Subcutaneous abdominal adipose tissue (tissue), 5 donors: ENCODE measurements at regions not wholly inside any gene's neighbourhood (a gene's known extent, or its start where the extent isn't known, plus 50 kb on each side); places are given as distances from the start of the nearest gene placed in this dataset.

Experiments used
- H3K27ac ChIP-seq: one replicate; pipeline ENCODE4 v1.7.0; 2013; ENCODE audit warnings: low read depth, mild to moderate bottlenecking, inconsistent platforms, low read length, moderate library complexity
- H3K27me3 ChIP-seq, 5 donors: one replicate each; pipeline ENCODE4 v1.7.0; 2013; ENCODE audit warnings: low read length in 5 of 5, inconsistent platforms in 1 of 5; ENCODE audit not compliant: control insufficient read depth in 5 of 5, insufficient read depth in 4 of 5
- H3K36me3 ChIP-seq, 5 donors: one replicate each; pipeline ENCODE4 v1.7.0; 2013; ENCODE audit warnings: low read length in 5 of 5; ENCODE audit not compliant: control insufficient read depth in 5 of 5, insufficient read depth in 5 of 5
- H3K4me1 ChIP-seq, 5 donors: one replicate each; pipeline ENCODE4 v1.7.0; 2013; ENCODE audit warnings: low read length in 5 of 5, mild to moderate bottlenecking in 3 of 5, moderate library complexity in 1 of 5; ENCODE audit not compliant: control insufficient read depth in 5 of 5, insufficient read depth in 5 of 5
- H3K4me3 ChIP-seq, 5 donors: one replicate each; pipeline ENCODE4 v1.7.0; 2013; ENCODE audit warnings: low read length in 5 of 5, low read depth in 1 of 5
- H3K9ac ChIP-seq, 5 donors: one replicate each; pipeline ENCODE4 v1.7.0; 2013; ENCODE audit warnings: low read length in 5 of 5, mild to moderate bottlenecking in 4 of 5, moderate library complexity in 3 of 5
- H3K9me3 ChIP-seq, 5 donors: one replicate each; pipeline ENCODE4 v1.7.0; 2013; ENCODE audit warnings: low read length in 5 of 5; ENCODE audit not compliant: control insufficient read depth in 5 of 5
- donor health status: healthy.
- donor health status: healthy.
- donor health status: healthy.
- donor health status: healthy.
- donor health status: healthy.

DNA sequence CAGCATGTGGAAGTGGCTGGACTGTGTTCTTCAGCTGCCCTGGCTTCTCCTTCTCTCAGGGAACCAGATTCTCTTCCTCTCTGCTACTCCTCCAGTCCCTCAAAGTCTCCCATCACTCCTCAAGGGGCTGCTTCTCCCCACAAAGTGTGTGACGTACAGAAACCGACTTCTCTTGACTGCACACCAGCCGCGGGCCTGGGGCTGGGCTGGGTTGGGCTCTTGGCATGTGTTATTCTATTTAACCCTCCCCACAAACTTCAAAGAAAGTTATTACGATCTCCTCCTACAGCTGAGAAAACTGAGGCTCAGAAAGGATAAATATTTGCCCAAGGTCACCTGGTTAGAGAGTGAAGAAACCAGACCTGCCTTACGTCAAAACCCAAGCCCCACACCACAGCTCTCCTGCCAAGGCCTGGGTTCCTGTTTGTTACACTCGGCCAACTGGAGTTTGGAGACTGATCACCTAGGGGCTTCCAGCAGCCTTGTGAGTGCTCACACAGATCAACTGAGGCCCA lies 269.0 kb downstream of the TFCP2L1 start:
- Histone ChIP-seq H3K27ac (no peak overlapping the region), H3K36me3 (no peaks in the 10 kb centered on the region), H3K4me1 (no peaks in the 10 kb centered on the region), H3K9ac (no peak overlapping the region), H3K9me3 (peaks cover 0 to 6% (median 1%) of the 10 kb centered on the region in 5 donors), H3K27me3 (peaks cover 0 to 4% (median 0%) of the 10 kb centered on the region in 5 donors), H3K4me3 (no peak overlapping the region)

DNA sequence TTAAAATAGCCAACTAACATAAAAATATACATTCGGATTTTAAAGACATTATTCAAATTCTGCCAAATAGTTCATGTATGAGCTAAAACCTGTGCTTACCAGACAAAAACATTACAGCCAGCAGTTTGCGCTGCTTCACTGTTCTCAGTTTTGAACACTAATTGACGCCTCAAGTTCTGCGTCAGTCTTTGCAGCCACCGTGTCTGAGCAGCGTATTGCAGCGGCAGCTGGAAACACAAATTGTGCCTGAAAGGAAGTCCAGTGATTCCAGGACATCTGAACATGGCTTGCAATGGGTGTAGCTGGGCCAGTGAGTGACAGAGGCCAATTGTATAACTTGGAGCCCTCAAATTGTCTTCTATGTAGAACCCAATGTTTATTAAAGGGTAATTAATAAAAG lies 267.6 kb downstream of the TFCP2L1 start:
- H3K4me1 ChIP-seq, result no peaks in the 10 kb centered on the region
- H3K9me3 ChIP-seq, result peaks cover 0 to 2% (median 0%) of the 10 kb centered on the region in 5 donors
- H3K36me3 ChIP-seq, result no peaks in the 10 kb centered on the region
- H3K27ac ChIP-seq, result no peak overlapping the region
- peaks cover 0 to 6% (median 0%) of the 10 kb centered on the region in 5 donors for H3K27me3 ChIP-seq
- no peak overlapping the region for H3K4me3 ChIP-seq
- no peak overlapping the region for H3K9ac ChIP-seq

DNA sequence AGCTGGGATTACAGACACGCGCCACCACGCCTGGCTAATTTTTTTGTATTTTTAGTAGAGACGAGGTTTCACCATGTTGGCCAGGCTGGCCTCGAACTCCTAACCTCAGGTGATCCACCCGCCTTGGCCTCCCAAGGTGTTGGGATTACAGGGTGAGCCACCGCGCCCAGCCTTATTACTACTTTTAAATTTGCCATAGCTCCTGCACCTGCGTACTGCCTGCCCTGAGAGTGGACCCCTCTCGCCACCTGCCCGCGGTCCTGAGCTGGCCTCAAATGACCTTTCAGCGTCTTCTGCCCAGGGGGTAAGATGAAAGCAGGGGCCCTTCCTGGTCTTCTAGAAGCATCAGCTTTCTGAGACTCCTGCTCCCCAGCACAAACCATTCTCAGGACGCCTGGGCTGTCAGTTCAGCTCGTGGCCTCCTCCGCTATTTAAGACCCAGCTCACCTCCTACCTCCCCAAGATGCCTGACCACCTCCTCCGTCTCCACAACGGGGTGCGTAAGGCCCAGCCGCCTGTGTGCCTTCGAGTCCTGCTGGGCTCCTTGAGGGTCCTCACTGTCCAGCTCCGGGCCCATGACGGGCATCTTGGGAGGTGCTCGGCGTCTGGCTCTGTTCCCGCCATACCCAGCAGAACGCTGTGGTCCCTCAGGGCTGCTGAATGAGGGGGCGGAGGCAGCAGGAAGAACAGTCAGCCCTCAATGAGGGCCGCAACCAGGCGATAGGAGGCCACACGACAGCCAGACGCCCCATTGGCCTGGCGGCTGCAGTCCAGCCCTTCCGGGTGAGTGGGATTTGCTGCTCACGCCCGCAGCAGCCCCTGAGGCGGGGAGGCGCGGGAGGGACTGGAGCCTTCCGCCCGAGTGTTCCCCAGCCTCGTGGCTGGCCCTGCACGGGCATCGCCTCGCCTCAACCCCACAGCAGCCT lies 266.6 kb downstream of the TFCP2L1 start:
- no peak overlapping the region for H3K9ac ChIP-seq
- peak overlapping the region in 1 of 5 donors; percentile 14 for H3K4me3 ChIP-seq
- no peak overlapping the region for H3K27ac ChIP-seq

DNA sequence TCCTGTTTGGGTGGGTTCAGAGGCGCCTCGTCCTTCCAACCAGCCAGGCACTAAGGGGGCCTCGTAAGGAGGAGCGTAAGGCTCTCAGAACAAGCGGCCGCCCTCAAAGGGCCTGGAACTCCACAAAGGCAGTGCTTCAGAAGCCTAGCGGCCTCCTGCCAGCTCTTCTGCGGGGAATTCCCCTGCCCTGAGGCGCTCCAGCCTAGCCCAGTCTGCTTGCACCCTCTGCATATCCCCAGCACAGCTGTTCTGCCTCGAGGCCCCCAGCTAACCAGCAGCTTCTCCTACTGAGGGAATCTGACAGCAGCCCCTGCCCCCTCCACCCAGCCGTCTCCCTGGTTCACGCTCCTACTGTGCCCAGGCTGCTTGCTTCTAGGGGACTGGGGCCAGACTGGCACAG lies 265.9 kb downstream of the TFCP2L1 start:
- H3K4me1 ChIP-seq, result no peaks in the 10 kb centered on the region
- no peak overlapping the region for H3K9ac ChIP-seq
- H3K9me3 ChIP-seq, result peaks cover 2 to 3% (median 2%) of the 10 kb centered on the region in 5 donors
- no peaks in the 10 kb centered on the region for H3K36me3 ChIP-seq
- H3K4me3 ChIP-seq, result no peak overlapping the region
- H3K27ac ChIP-seq, result no peak overlapping the region
- H3K27me3 ChIP-seq, result peaks cover 0 to 6% (median 0%) of the 10 kb centered on the region in 5 donors

More for the DNA sequence above, 266.6 kb downstream of the TFCP2L1 start:
- peaks cover 0 to 2% (median 0%) of the 10 kb centered on the region in 5 donors for H3K9me3 ChIP-seq
- no peaks in the 10 kb centered on the region for H3K36me3 ChIP-seq
- peaks cover 0 to 6% (median 0%) of the 10 kb centered on the region in 5 donors for H3K27me3 ChIP-seq
- no peaks in the 10 kb centered on the region for H3K4me1 ChIP-seq

DNA sequence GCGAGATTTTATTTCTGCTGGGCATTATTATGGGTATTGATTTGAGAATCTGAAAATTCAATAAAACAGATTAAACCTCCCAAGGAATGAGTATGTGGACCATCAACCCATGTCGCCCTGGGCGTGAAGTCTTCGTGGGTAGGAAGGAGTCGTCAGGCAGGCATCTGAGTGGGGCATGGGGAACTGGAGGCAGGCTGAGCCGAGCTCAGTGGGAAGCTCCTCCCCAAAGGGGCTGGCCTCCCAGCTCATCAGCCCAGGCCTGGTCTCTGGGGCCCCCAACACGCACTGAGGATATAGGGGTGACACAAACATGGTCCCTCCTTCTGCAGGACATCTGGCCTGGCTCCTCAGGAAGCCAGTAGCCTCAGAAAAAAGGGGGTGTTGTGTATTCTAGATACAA lies 265.2 kb downstream of the TFCP2L1 start:
- Histone ChIP-seq H3K9ac (no peak overlapping the region), H3K27me3 (peaks cover 0 to 6% (median 0%) of the 10 kb centered on the region in 5 donors), H3K9me3 (peaks cover 2 to 3% (median 2%) of the 10 kb centered on the region in 5 donors), H3K4me3 (no peak overlapping the region), H3K27ac (no peak overlapping the region), H3K36me3 (no peaks in the 10 kb centered on the region), H3K4me1 (no peaks in the 10 kb centered on the region)

DNA sequence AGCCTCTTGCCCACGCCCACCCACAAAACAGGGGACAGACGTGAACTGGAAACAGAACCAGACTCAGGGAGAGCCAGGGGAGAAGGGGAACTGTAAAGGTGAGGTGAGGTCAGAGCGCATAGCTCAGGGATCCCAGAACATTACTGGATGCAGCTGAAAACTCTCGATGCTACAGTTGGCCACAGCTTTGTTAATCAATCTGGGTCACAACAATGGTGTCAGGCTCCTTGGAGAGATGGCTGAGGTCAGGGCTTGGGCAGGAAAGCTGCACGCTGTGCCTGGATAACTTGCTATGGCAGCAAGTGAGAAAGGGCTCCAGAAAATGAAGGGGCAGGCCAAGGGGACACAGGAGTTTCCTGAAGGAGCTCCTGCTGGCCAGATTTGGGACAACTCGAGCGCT lies 263.3 kb downstream of the TFCP2L1 start:
- H3K36me3 ChIP-seq, result no peaks in the 10 kb centered on the region
- H3K27ac ChIP-seq, result no peak overlapping the region
- peaks cover 0 to 3% (median 2%) of the 10 kb centered on the region in 5 donors for H3K9me3 ChIP-seq
- no peak overlapping the region for H3K4me3 ChIP-seq
- peaks cover 0 to 6% (median 0%) of the 10 kb centered on the region in 5 donors for H3K27me3 ChIP-seq
- H3K4me1 ChIP-seq, result no peaks in the 10 kb centered on the region
- H3K9ac ChIP-seq, result no peak overlapping the region

DNA sequence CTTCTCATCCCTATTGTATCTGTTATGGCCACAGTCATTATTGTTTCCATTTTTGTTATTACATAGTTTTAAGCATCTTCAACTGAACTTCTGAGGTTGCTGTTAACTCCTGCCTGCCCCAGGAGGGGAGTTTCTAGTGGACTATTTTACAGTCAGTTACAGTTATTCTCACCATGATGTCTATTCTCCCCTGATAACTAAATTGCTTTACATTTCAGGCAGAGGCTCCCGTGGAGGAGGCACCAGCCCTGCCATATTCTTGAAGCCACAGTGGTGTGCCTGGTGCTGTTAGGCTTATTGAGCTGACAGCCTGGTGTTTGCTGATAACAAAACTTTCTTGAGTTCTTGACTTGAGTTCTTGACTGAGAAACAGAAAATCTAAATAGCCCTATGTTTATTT lies 256.4 kb downstream of the TFCP2L1 start:
- no peaks in the 10 kb centered on the region for H3K36me3 ChIP-seq
- H3K4me1 ChIP-seq, result peaks cover 0 to 6% (median 0%) of the 10 kb centered on the region in 5 donors

DNA sequence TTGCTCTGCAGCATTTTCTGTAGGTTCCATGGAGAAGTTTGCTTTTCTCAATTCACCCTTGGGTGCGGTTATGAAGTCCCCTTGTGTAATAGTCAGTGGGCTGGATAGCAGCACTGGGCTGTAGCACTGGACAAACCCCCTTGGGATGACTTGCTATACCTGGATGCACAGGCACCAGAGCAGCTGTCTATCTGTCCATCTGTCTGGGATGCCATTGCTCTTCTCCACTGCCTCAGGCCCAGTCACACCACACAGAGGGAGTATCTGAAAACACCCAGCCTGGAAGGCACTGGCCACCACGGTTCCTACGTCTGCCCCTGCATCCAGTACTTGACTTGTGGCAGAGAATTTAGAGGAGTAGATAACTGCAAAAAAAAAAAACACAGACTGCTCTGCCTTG lies 254.5 kb downstream of the TFCP2L1 start:
- Histone ChIP-seq H3K4me3 (no peak overlapping the region), H3K9ac (no peak overlapping the region), H3K27ac (no peak overlapping the region)

More for the DNA sequence above, 256.4 kb downstream of the TFCP2L1 start:
- Histone ChIP-seq H3K9me3 (peaks cover 0 to 3% (median 2%) of the 10 kb centered on the region in 5 donors), H3K4me3 (no peak overlapping the region), H3K27me3 (peaks cover 0 to 13% (median 3%) of the 10 kb centered on the region in 5 donors), H3K27ac (no peak overlapping the region), H3K9ac (no peak overlapping the region)

DNA sequence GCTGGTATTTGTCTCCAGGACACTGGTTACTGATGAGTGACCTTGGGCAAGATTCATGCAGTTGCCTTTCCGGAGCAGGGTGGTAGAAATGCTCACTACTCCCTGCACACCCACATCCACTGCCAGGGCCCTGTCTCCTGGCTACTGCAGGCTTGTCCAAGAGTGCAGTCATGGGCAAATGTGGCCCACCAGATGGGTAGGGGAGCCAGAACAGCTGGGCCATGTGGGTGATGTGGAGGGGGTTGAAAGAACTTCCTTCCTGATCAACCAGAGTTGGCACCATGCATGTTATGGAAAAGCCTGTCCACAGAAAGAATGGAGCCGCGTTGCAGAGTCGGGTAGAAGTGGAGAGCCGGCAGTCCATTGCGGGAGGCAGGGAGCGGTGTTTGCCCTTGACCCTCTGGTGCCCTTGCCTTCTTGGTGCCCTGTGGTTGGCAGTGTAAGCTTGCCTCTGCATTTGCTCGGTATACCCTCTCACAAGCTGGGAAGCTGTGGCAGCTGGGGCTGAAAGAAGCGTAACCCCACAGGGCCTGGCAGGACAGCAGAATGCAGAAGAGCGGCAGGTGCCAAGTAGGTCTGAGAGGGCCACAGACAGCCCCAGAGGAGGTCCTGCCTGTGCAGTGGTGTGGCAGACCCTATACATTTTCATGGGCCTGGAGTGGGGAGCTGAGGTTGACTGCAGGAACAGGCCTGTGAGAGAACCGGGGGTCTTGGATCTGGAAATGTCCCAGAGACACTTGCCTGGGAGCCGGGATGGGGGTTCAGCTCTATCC lies 253.2 kb downstream of the TFCP2L1 start:
- H3K36me3 ChIP-seq, result no peaks in the 10 kb centered on the region
- H3K27me3 ChIP-seq, result peaks cover 0 to 17% (median 3%) of the 10 kb centered on the region in 5 donors
- no peak overlapping the region for H3K27ac ChIP-seq

More for the DNA sequence above, 254.5 kb downstream of the TFCP2L1 start:
- no peaks in the 10 kb centered on the region for H3K36me3 ChIP-seq
- peaks cover 0 to 6% (median 0%) of the 10 kb centered on the region in 5 donors for H3K4me1 ChIP-seq
- H3K9me3 ChIP-seq, result no peaks in the 10 kb centered on the region
- H3K27me3 ChIP-seq, result peaks cover 0 to 17% (median 3%) of the 10 kb centered on the region in 5 donors

More for the DNA sequence above, 253.2 kb downstream of the TFCP2L1 start:
- Histone ChIP-seq H3K9me3 (no peaks in the 10 kb centered on the region), H3K4me3 (no peak overlapping the region), H3K9ac (no peak overlapping the region), H3K4me1 (peaks cover 0 to 6% (median 0%) of the 10 kb centered on the region in 5 donors)
